Activated T-cell treated with anti-CD3 and anti-CD28 coated beads, Interleukin-2, amount 50 U/mL, for 72 hours (primary cell): ENCODE measurements at regions not wholly inside any gene's neighbourhood (a gene's known extent, or its start where the extent isn't known, plus 50 kb on each side); places are given as distances from the start of the nearest gene placed in this dataset.
"Not testable (repeated sequence)": the region's sequence is repeated elsewhere in the genome, so short reads cannot be mapped to it uniquely, and the experiment has no call there.

Experiments used
- ATAC-seq, 2 donors: fragments of 150-1000 bp; cut with Tn5 transposase; replicated peaks in 1 of 2; 2 replicates each; pipeline ENCODE4 v1.10.0; 2021; ENCODE audit warnings: moderate library complexity in 2 of 2, mild to moderate bottlenecking in 1 of 2
- DNase-seq, 2 donors: peaks; one replicate each; pipeline ENCODE4 v3.0.0; 2021 to 2022; ENCODE audit warnings: mixed read lengths in 1 of 2
- H3K27ac Mint-ChIP-seq: one replicate; pipeline ENCODE4 v1.8.0; 2022; ENCODE audit warnings: mild to moderate bottlenecking, moderate library complexity, mixed read lengths
- H3K27me3 Mint-ChIP-seq: one replicate; pipeline ENCODE4 v1.8.0; 2022; ENCODE audit warnings: low read depth, mixed read lengths
- H3K36me3 Mint-ChIP-seq, 2 donors: one replicate each; pipeline ENCODE4 v1.8.0; 2022; ENCODE audit warnings: mixed read lengths in 2 of 2, mild to moderate bottlenecking in 1 of 2; ENCODE audit not compliant: insufficient read depth in 2 of 2
- H3K4me1 Mint-ChIP-seq: one replicate; pipeline ENCODE4 v1.8.0; 2022; ENCODE audit warnings: low read depth, mixed read lengths
- H3K4me3 Mint-ChIP-seq, 2 donors: one replicate each; pipeline ENCODE4 v1.8.0; 2022; ENCODE audit warnings: mild to moderate bottlenecking in 2 of 2, mixed read lengths in 2 of 2, moderate library complexity in 2 of 2
- H3K9me3 Mint-ChIP-seq, 2 donors: one replicate each; pipeline ENCODE4 v1.8.0; 2022; ENCODE audit warnings: mixed read lengths in 2 of 2

GRCh38 chr2:122080871-122081270, 325.4 kb downstream of the TSN start:
- Mint-ChIP-seq H3K36me3 (no peaks in the 10 kb centered on the region), H3K4me1 (no peaks in the 10 kb centered on the region), H3K9me3 (peaks cover 0 to 1% of the 10 kb centered on the region in 2 donors), H3K27me3 (no peaks in the 10 kb centered on the region), H3K4me3 (no peak overlapping the region), H3K27ac (no peak overlapping the region)
- ATAC-seq = no peak
- no peak for DNase-seq

GRCh38 chr2:122081751-122082150, 326.3 kb downstream of the TSN start:
- Mint-ChIP-seq H3K4me1 (no peaks in the 10 kb centered on the region), H3K9me3 (peaks cover 0 to 2% of the 10 kb centered on the region in 2 donors), H3K36me3 (no peaks in the 10 kb centered on the region), H3K27me3 (no peaks in the 10 kb centered on the region), H3K4me3 (no peak overlapping the region), H3K27ac (no peak overlapping the region)
- ATAC-seq (no peak), DNase-seq (no peak)

- DNase-seq = no peak
- H3K27me3 Mint-ChIP-seq = no peaks in the 10 kb centered on the region
- peaks cover 2 to 3% of the 10 kb centered on the region in 2 donors for H3K9me3 Mint-ChIP-seq
- no peak overlapping the region for H3K27ac Mint-ChIP-seq
- no peaks in the 10 kb centered on the region for H3K4me1 Mint-ChIP-seq
- H3K4me3 Mint-ChIP-seq = no peak overlapping the region
- no peak for ATAC-seq
- no peaks in the 10 kb centered on the region for H3K36me3 Mint-ChIP-seq
These were observed 328.0 kb downstream of the TSN start for GRCh38 chr2:122083256-122084048.

DNA sequence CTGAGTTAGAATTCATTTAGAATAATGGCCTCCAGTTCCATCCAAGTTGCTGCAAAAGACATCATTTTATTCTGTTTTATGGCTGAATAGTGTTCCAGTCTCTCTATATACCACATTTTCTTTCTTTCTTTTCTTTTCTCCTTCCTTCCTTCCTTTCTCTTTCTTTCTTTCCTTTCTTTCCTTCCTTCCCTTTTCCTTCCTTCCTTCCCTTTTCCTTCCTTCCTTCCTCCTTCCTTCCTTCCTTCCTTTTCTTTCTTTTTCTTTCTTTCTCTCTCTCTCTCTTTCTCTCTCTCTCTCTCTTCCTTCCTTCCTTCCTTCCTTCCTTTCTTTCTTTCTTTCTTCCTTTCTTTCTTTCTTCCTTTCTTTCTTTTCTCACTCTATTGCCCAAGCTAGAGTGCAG, 330.2 kb downstream of the TSN start:
- H3K27ac Mint-ChIP-seq, H3K4me1 Mint-ChIP-seq, ATAC-seq, H3K4me3 Mint-ChIP-seq, DNase-seq, H3K9me3 Mint-ChIP-seq, H3K27me3 Mint-ChIP-seq, H3K36me3 Mint-ChIP-seq: not testable (repeated sequence)

- no peaks in the 10 kb centered on the region for H3K4me1 Mint-ChIP-seq
- H3K4me3 Mint-ChIP-seq = no peak overlapping the region
- H3K36me3 Mint-ChIP-seq = no peaks in the 10 kb centered on the region
- DNase-seq (no peak), ATAC-seq (no peak)
- no peak overlapping the region for H3K27ac Mint-ChIP-seq
- H3K9me3 Mint-ChIP-seq = peaks cover 0 to 3% of the 10 kb centered on the region in 2 donors
- H3K27me3 Mint-ChIP-seq = peaks cover 5% of the 10 kb centered on the region
These were observed 339.1 kb downstream of the TSN start for GRCh38 chr2:122094557-122094956.

GRCh38 chr2:122096761-122097160, 341.3 kb downstream of the TSN start:
- Mint-ChIP-seq H3K4me3 (no peak overlapping the region), H3K4me1 (no peaks in the 10 kb centered on the region), H3K27me3 (peaks cover 5% of the 10 kb centered on the region), H3K27ac (no peak overlapping the region), H3K9me3 (peaks cover 0 to 3% of the 10 kb centered on the region in 2 donors), H3K36me3 (no peaks in the 10 kb centered on the region)
- DNase-seq (no peak), ATAC-seq (no peak)

GRCh38 chr2:122098306-122098705, 342.9 kb downstream of the TSN start:
- H3K4me3 Mint-ChIP-seq = no peak overlapping the region
- peaks cover 5% of the 10 kb centered on the region for H3K27me3 Mint-ChIP-seq
- no peaks in the 10 kb centered on the region for H3K36me3 Mint-ChIP-seq
- DNase-seq (no peak), ATAC-seq (no peak)
- no peak overlapping the region for H3K27ac Mint-ChIP-seq
- H3K9me3 Mint-ChIP-seq = no peaks in the 10 kb centered on the region
- no peaks in the 10 kb centered on the region for H3K4me1 Mint-ChIP-seq

GRCh38 chr2:122100346-122100745, 344.9 kb downstream of the TSN start:
- H3K4me1 Mint-ChIP-seq = no peaks in the 10 kb centered on the region
- no peak overlapping the region for H3K27ac Mint-ChIP-seq
- no peaks in the 10 kb centered on the region for H3K27me3 Mint-ChIP-seq

GRCh38 chr2:122100756-122101155, 345.3 kb downstream of the TSN start:
- ATAC-seq = no peak
- H3K4me3 Mint-ChIP-seq = no peak overlapping the region
- H3K27me3 Mint-ChIP-seq = no peaks in the 10 kb centered on the region
- H3K36me3 Mint-ChIP-seq = no peaks in the 10 kb centered on the region
- DNase-seq = no peak
- H3K4me1 Mint-ChIP-seq = no peaks in the 10 kb centered on the region
- no peak overlapping the region for H3K27ac Mint-ChIP-seq
- no peaks in the 10 kb centered on the region for H3K9me3 Mint-ChIP-seq

More at GRCh38 chr2:122100346-122100745, 344.9 kb downstream of the TSN start:
- DNase-seq (no peak), ATAC-seq (no peak)
- H3K36me3 Mint-ChIP-seq = no peaks in the 10 kb centered on the region
- no peaks in the 10 kb centered on the region for H3K9me3 Mint-ChIP-seq
- no peak overlapping the region for H3K4me3 Mint-ChIP-seq

GRCh38 chr2:122101319-122101718, 345.9 kb downstream of the TSN start:
- no peak overlapping the region for H3K4me3 Mint-ChIP-seq
- H3K27ac Mint-ChIP-seq = no peak overlapping the region
- DNase-seq (no peak), ATAC-seq (no peak)
- H3K27me3 Mint-ChIP-seq = no peaks in the 10 kb centered on the region
- no peaks in the 10 kb centered on the region for H3K4me1 Mint-ChIP-seq
- no peaks in the 10 kb centered on the region for H3K36me3 Mint-ChIP-seq
- H3K9me3 Mint-ChIP-seq = no peaks in the 10 kb centered on the region

GRCh38 chr2:122105171-122105876, 349.9 kb downstream of the TSN start:
- Mint-ChIP-seq H3K27me3 (no peaks in the 10 kb centered on the region), H3K9me3 (no peaks in the 10 kb centered on the region), H3K4me3 (no peak overlapping the region), H3K27ac (no peak overlapping the region), H3K36me3 (no peaks in the 10 kb centered on the region), H3K4me1 (no peaks in the 10 kb centered on the region)
- no peak for ATAC-seq
- no peak for DNase-seq

- H3K36me3 Mint-ChIP-seq = no peaks in the 10 kb centered on the region
- H3K4me1 Mint-ChIP-seq = no peaks in the 10 kb centered on the region
- DNase-seq (no peak), ATAC-seq (no peak)
- no peaks in the 10 kb centered on the region for H3K9me3 Mint-ChIP-seq
- no peak overlapping the region for H3K27ac Mint-ChIP-seq
- H3K4me3 Mint-ChIP-seq = no peak overlapping the region
- no peaks in the 10 kb centered on the region for H3K27me3 Mint-ChIP-seq
These were observed 350.4 kb downstream of the TSN start for GRCh38 chr2:122105877-122106206.

DNA sequence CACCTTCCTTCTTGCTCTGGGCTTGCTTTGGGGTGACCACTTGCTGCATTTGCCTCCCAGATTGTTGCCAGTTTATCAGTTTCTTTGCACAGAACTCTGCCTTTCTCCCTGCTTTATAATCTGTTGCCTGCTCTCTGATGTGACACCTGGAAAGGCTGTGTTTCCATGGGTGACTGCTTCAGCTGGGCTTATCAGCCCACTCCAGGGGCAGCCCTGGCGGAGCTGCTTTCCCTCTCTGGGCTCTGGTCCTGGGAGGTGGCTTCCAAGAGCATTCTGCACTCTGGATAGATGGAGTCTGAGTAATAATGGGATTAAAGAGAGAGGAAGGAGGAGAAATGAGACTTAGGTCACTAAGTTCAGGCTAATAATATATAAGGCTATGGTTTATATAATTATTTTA, 352.7 kb downstream of the TSN start:
- Mint-ChIP-seq H3K27ac (no peak overlapping the region), H3K36me3 (no peaks in the 10 kb centered on the region), H3K4me1 (no peaks in the 10 kb centered on the region), H3K27me3 (no peaks in the 10 kb centered on the region), H3K9me3 (no peaks in the 10 kb centered on the region), H3K4me3 (no peak overlapping the region)
- no peak for DNase-seq
- no peak for ATAC-seq
